Endothelial cell of umbilical vein (primary cell): ENCODE measurements at regions not wholly inside any gene's neighbourhood (a gene's known extent, or its start where the extent isn't known, plus 50 kb on each side); places are given as distances from the start of the nearest gene placed in this dataset.

Source experiments
- BruUV-seq: library from RNA; stranded (reverse); fragments of 400-500 nt; replicated peaks from 2 replicates; lab custom pipeline; 2021; lab: Mats Ljungman, UMichigan
- CTCF ChIA-PET: fragments of 300-600, 350-600 bp; sonication (Branson Sonifier 250); formaldehyde crosslinking; loops from one replicate; lab custom pipeline; 2021; ENCODE audit warnings: antibody characterized with exemption, inconsistent platforms; lab: Charles Lee
- POLR2A ChIA-PET: fragments of 300-600, 350-600 bp; sonication (Branson Sonifier 250); formaldehyde crosslinking; loops from one replicate; lab custom pipeline; 2021; ENCODE audit warnings: antibody characterized with exemption, inconsistent platforms; lab: Charles Lee
- DNase-seq: peaks from one replicate; pipeline ENCODE4 v3.0.0-alpha.2; 2011; ENCODE audit warnings: low read depth, low spot score
- FAIRE-seq: peaks from 2 replicates; lab custom pipeline; 2011; peaks lifted over from hg19 to GRCh38; lab: Jason Lieb, UNC
- H2AFZ ChIP-seq: 2 replicates; pipeline ENCODE4 v1.6.0; 2012; ENCODE audit warnings: low read depth, low read length, control low read depth, inconsistent platforms
- H3K27ac ChIP-seq: 2 replicates; pipeline ENCODE4 v1.5.1; 2011; ENCODE audit warnings: low read depth, mild to moderate bottlenecking, control low read depth, low read length, moderate library complexity; ENCODE audit not compliant: insufficient read depth
- H3K27me3 ChIP-seq, 2 experiments: 2 replicates each; pipeline versions ENCODE4 v1.6.0 to v1.6.1; 2011; ENCODE audit warnings: low read length in 2 of 2, mixed read lengths in 1 of 2; ENCODE audit not compliant: control insufficient read depth in 2 of 2, insufficient read depth in 2 of 2
- H3K36me3 ChIP-seq, 2 experiments: 2 replicates in 1 of 2; 3 replicates in 1 of 2; pipeline ENCODE4 v1.5.1; 2011; ENCODE audit warnings: low read length in 2 of 2, mild to moderate bottlenecking in 1 of 2, moderate library complexity in 1 of 2; ENCODE audit not compliant: control insufficient read depth in 2 of 2, insufficient read depth in 2 of 2; ENCODE audit errors: extremely low read depth in 1 of 2
- H3K4me1 ChIP-seq: 3 replicates; pipeline ENCODE4 v1.5.1; 2011; ENCODE audit warnings: mild to moderate bottlenecking, low read length; ENCODE audit not compliant: control insufficient read depth, insufficient read depth; ENCODE audit errors: extremely low read depth
- H3K4me2 ChIP-seq: 2 replicates; pipeline ENCODE4 v1.6.1; 2011; ENCODE audit warnings: low read length, control low read depth, mixed read lengths; ENCODE audit not compliant: insufficient read depth
- H3K4me3 ChIP-seq, 3 experiments: fragments of 200-600 bp in 1 of 3; sonication (generic), shearing (Covaris generic) in 1 of 3; replicated peaks in 1 of 3; 2 replicates each; pipeline ENCODE4 v1.5.1; 2011 to 2016; ENCODE audit warnings: control low read depth in 3 of 3, low read length in 3 of 3, mild to moderate bottlenecking in 2 of 3, inconsistent platforms in 1 of 3, low read depth in 1 of 3, moderate library complexity in 1 of 3; ENCODE audit not compliant: insufficient read depth in 1 of 3
- H3K79me2 ChIP-seq: 2 replicates; pipeline ENCODE4 v1.6.0; 2012; ENCODE audit warnings: low read length, inconsistent platforms; ENCODE audit not compliant: control insufficient read depth, insufficient read depth
- H3K9ac ChIP-seq: replicated peaks from 2 replicates; pipeline ENCODE3; 2011; ENCODE audit warnings: low read length, control low read depth; ENCODE audit not compliant: insufficient read depth; ENCODE audit errors: extremely low read depth
- H3K9me1 ChIP-seq: replicated peaks from 3 replicates; pipeline ENCODE4 v1.6.0; 2011; ENCODE audit warnings: mild to moderate bottlenecking, low read length; ENCODE audit not compliant: control insufficient read depth, insufficient read depth; ENCODE audit errors: extremely low read depth
- H3K9me3 ChIP-seq: replicated peaks from 2 replicates; pipeline ENCODE4 v1.5.1; 2012; ENCODE audit warnings: low read length, inconsistent platforms; ENCODE audit not compliant: control insufficient read depth, insufficient read depth
- H4K20me1 ChIP-seq: replicated peaks from 2 replicates; pipeline ENCODE3; 2011; ENCODE audit warnings: mild to moderate bottlenecking, low read length; ENCODE audit not compliant: control insufficient read depth, insufficient read depth; ENCODE audit errors: extremely low read depth
- EZH2 ChIP-seq: IDR thresholded peaks from 2 replicates; pipeline ENCODE4 v1.6.1; 2012; ENCODE audit warnings: borderline replicate concordance, low read depth, mild to moderate bottlenecking, moderate library complexity, low read length, inconsistent platforms; ENCODE audit not compliant: severe bottlenecking
- FOS ChIP-seq: IDR thresholded peaks from 2 replicates; pipeline ENCODE4 v1.6.1; 2011; ENCODE audit warnings: mild to moderate bottlenecking, low read length, moderate library complexity, borderline replicate concordance; ENCODE audit not compliant: insufficient read depth
- GATA2 ChIP-seq: IDR thresholded peaks from 2 replicates; pipeline ENCODE4 v1.7.0; 2011; ENCODE audit warnings: low read depth, mild to moderate bottlenecking, moderate library complexity, mixed read lengths, low read length; ENCODE audit not compliant: insufficient read length, insufficient read depth
- JUN ChIP-seq: IDR thresholded peaks from 2 replicates; pipeline ENCODE4 v1.6.1; 2011; ENCODE audit warnings: borderline replicate concordance, low read depth; ENCODE audit not compliant: insufficient read length, insufficient read depth
- MAX ChIP-seq: IDR thresholded peaks from 2 replicates; pipeline ENCODE4 v1.6.1; 2011; ENCODE audit not compliant: insufficient read depth, insufficient read length
- POLR2A ChIP-seq: IDR thresholded peaks from 2 replicates; pipeline ENCODE4 v1.6.1; 2012; ENCODE audit warnings: low read depth, mild to moderate bottlenecking, control low read depth, low read length
- POLR2AphosphoS5 ChIP-seq: IDR thresholded peaks from 2 replicates; pipeline ENCODE4 v1.6.1; 2012; ENCODE audit warnings: low read depth, mild to moderate bottlenecking, control low read depth, low read length, moderate library complexity; ENCODE audit not compliant: insufficient read depth
- dilution Hi-C: fragments of 300-500 bp; cut with MboI; formaldehyde crosslinking; loops from one replicate; pipeline ENCODE4 v1.15.0; 2019; ENCODE audit warnings: low sequenced_read_pairs; ENCODE audit not compliant: extremely low pct_ligation_motif_present
- intact Hi-C: fragments of 100-400 bp; cut with micrococcal nuclease; formaldehyde crosslinking; loops from one replicate; pipeline ENCODE4 v1.10.0; 2022
- TF ChIP-seq, protein P1 (sequence below), 2 donors: IDR thresholded peaks; 1 replicate in 1 of 2; 2 replicates in 1 of 2; pipeline ENCODE4 v1.5.1; 2011; ENCODE audit warnings: low read length in 2 of 2, mild to moderate bottlenecking in 2 of 2, moderate library complexity in 2 of 2, control low read depth in 1 of 2, inconsistent platforms in 1 of 2, low read depth in 1 of 2; ENCODE audit not compliant: insufficient read depth in 1 of 2; ENCODE audit errors: extremely low read depth in 1 of 2

DNA sequence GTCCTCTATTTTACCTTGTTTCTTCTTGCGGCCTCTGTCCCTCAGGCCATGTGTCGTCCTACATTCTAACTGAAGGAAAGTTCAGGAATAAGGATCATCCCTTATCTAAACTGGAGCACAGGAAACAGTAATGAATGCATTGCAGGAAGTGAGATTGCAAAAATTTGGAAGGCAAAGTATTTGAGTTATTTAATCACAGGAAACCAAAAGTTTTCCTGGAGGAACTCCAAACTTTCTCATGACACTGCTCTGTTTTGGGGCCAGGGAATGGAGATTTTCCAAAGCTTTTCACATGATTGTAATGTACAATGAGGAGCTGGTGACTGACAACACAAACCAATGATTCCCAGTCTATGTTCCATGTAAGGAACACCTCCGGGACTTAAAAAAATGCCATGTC lies 57.8 kb upstream of the PLSCR4 start:
- H3K4me3 ChIP-seq: peak overlapping the region in 1 of 3 experiments; percentile 13
- no peaks in the 10 kb centered on the region for H3K36me3 ChIP-seq
- H3K79me2 ChIP-seq: no peaks in the 10 kb centered on the region
- peak; percentile 94 for FAIRE-seq
- dilution Hi-C loops: no loop called here
- peak; percentile 81 for TF ChIP-seq JUN
- TF ChIP-seq, protein P1, sequence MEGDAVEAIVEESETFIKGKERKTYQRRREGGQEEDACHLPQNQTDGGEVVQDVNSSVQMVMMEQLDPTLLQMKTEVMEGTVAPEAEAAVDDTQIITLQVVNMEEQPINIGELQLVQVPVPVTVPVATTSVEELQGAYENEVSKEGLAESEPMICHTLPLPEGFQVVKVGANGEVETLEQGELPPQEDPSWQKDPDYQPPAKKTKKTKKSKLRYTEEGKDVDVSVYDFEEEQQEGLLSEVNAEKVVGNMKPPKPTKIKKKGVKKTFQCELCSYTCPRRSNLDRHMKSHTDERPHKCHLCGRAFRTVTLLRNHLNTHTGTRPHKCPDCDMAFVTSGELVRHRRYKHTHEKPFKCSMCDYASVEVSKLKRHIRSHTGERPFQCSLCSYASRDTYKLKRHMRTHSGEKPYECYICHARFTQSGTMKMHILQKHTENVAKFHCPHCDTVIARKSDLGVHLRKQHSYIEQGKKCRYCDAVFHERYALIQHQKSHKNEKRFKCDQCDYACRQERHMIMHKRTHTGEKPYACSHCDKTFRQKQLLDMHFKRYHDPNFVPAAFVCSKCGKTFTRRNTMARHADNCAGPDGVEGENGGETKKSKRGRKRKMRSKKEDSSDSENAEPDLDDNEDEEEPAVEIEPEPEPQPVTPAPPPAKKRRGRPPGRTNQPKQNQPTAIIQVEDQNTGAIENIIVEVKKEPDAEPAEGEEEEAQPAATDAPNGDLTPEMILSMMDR (IDR thresholded peaks at IDR 0.05; ENCODE audit: extremely low read depth in 1 of 2, insufficient read depth in 1 of 2, low read depth in 1 of 2, low read length in 2 of 2): no peak
- TF ChIP-seq GATA2: peak; percentile 98
- peak; percentile 60 for TF ChIP-seq FOS
- no peak for TF ChIP-seq EZH2
- peak; percentile 92 for TF ChIP-seq POLR2A
- TF ChIP-seq POLR2AphosphoS5: peak; percentile 97
- no peak for TF ChIP-seq MAX
- H3K9ac ChIP-seq: peak overlapping the region; percentile 73
- no peaks in the 10 kb centered on the region for H3K9me1 ChIP-seq
- no TSS peak for BruUV-seq
- peak overlapping the region; percentile 95 for H3K27ac ChIP-seq
- H4K20me1 ChIP-seq: no peaks in the 10 kb centered on the region
- ChIA-PET CTCF (interaction anchor here (0.8 to 2.8 kb wide), 11 partner anchors 11 to 236 kb away, joined by 3 to 33 read pairs (median 5); partner anchors contain the start of gene PLSCR1), POLR2A (interaction anchor here (0.8 to 2.0 kb wide), 6 partner anchors 18 to 148 kb away, joined by 3 to 10 read pairs (median 6); partner anchors contain the start of gene PLOD2)
- no peaks in the 10 kb centered on the region for H3K27me3 ChIP-seq
- intact Hi-C loops: loop anchor here (1.0 to 2.0 kb wide), 9 partner anchors 19 to 236 kb away; partner anchors contain the start of genes PLSCR1 and PLSCR4
- peak; percentile 99 for DNase-seq
- H3K4me1 ChIP-seq: peaks cover 42% of the 10 kb centered on the region
- peak overlapping the region; percentile 83 for H3K4me2 ChIP-seq
- H3K9me3 ChIP-seq: peaks cover 2% of the 10 kb centered on the region
- no peak overlapping the region for H2AFZ ChIP-seq
